OCI-LY7 (cell line): ENCODE measurements at regions not wholly inside any gene's neighbourhood (a gene's known extent, or its start where the extent isn't known, plus 50 kb on each side); places are given as distances from the start of the nearest gene placed in this dataset.

Experiments used
- EZH2phosphoT487 ChIP-seq: fragments of 200-600 bp; sonication (generic); IDR thresholded peaks from 2 replicates; pipeline ENCODE4 v1.6.1; 2018; ENCODE audit warnings: low read depth, borderline replicate concordance, mild to moderate bottlenecking, mixed run types, antibody characterized with exemption, low read length, moderate library complexity, mixed read lengths
- TF ChIP-seq, protein P1 (sequence below): fragments of 200-600 bp; sonication (generic); conservative IDR thresholded peaks from 2 replicates; pipeline ENCODE4 v1.5.1; 2014; ENCODE audit warnings: mild to moderate bottlenecking, antibody characterized with exemption, low read length, moderate library complexity, mixed read lengths

DNA sequence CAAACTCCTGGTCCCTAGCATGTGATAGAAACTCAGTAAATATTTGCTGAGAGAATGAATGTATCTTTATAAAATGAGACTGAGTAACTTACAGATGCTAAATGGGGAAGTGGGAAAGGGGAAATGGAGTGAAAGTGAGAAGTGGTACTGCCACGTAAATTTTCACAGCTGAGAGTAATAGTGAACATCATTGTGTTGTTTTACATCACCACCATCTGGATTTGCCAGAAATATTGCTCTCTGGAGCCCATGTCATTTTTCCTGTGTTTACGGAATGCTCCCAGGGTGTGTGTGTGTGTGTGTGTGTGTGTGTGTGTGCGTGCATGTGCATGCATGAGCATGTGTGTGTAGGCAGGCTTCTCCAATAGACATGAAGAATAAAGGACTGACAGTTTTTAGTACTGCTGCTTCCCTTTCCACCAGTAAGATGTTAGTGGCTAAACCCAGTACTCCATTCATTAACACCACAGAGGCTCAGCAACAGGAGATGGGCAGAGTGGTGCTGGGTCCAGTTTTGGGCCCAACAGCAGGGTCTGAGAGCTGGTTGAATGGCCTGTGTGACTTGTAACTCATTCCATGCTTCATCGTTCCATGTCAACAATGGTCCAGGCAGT is 57.3 kb downstream of the DIPK2A start:
- TF ChIP-seq, protein P1, sequence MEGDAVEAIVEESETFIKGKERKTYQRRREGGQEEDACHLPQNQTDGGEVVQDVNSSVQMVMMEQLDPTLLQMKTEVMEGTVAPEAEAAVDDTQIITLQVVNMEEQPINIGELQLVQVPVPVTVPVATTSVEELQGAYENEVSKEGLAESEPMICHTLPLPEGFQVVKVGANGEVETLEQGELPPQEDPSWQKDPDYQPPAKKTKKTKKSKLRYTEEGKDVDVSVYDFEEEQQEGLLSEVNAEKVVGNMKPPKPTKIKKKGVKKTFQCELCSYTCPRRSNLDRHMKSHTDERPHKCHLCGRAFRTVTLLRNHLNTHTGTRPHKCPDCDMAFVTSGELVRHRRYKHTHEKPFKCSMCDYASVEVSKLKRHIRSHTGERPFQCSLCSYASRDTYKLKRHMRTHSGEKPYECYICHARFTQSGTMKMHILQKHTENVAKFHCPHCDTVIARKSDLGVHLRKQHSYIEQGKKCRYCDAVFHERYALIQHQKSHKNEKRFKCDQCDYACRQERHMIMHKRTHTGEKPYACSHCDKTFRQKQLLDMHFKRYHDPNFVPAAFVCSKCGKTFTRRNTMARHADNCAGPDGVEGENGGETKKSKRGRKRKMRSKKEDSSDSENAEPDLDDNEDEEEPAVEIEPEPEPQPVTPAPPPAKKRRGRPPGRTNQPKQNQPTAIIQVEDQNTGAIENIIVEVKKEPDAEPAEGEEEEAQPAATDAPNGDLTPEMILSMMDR, result no peak
- TF ChIP-seq EZH2phosphoT487, result no peak
